K562 (cell line): ENCODE measurements at regions not wholly inside any gene's neighbourhood (a gene's known extent, or its start where the extent isn't known, plus 50 kb on each side); places are given as distances from the start of the nearest gene placed in this dataset.

ENCODE experiments used
- ATAC-seq: fragments of 200-7000 bp; cut with Tn5 transposase; 3 replicates; pipeline ENCODE4 v1.9.1; 2020; ENCODE audit warnings: moderate library complexity
- BruUV-seq: library from RNA; stranded (reverse); fragments of 400-500 nt; replicated peaks from 2 replicates; lab custom pipeline; 2021; lab: Mats Ljungman, UMichigan
- CTCF ChIA-PET: fragments of 300-600 bp; formaldehyde crosslinking; extraction: SDS; loops from one replicate; lab custom pipeline; 2021; ENCODE audit warnings: low intra/inter-chr PET ratio; lab: Yijun Ruan, JAX
- POLR2A ChIA-PET: fragments of 300-600, 350-650 bp; sonication (Branson Sonifier 250); formaldehyde crosslinking; extraction: SDS; loops from one replicate; lab custom pipeline; 2021; ENCODE audit warnings: antibody characterized with exemption, inconsistent platforms; lab: Yijun Ruan, JAX
- DNase-seq, 4 experiments: peaks; one replicate each; pipeline versions ENCODE4 v3.0.0 to v3.0.0-alpha.2; 2011 to 2018; ENCODE audit warnings: low spot score in 3 of 4, mixed read lengths in 3 of 4; ENCODE audit errors: extremely low read depth in 1 of 4
- FAIRE-seq: peaks from 2 replicates; lab custom pipeline; 2011; peaks lifted over from hg19 to GRCh38; lab: Jason Lieb, UNC
- H2AFZ ChIP-seq: 2 replicates; pipeline ENCODE4 v1.6.0; 2011; ENCODE audit warnings: low read depth, low read length, control low read depth, inconsistent platforms
- H3K27ac ChIP-seq: fragments of 200-600 bp; 3 replicates; pipeline ENCODE4 v1.8.0; 2011; ENCODE audit warnings: low read depth, mild to moderate bottlenecking, control low read depth, inconsistent platforms, low read length, moderate library complexity, mixed read lengths; ENCODE audit errors: extremely low read depth
- H3K27me3 ChIP-seq, 2 experiments: fragments of 300-600 bp in 1 of 2; 2 replicates in 1 of 2; 3 replicates in 1 of 2; pipeline versions ENCODE4 v1.6.0 to v1.8.0; 2011; ENCODE audit warnings: inconsistent platforms in 2 of 2, low read length in 2 of 2, mild to moderate bottlenecking in 1 of 2, mixed read lengths in 1 of 2, moderate library complexity in 1 of 2; ENCODE audit not compliant: control insufficient read depth in 2 of 2, insufficient read depth in 2 of 2
- H3K36me3 ChIP-seq: fragments of 300-600 bp; 3 replicates; pipeline ENCODE4 v1.8.0; 2011; ENCODE audit warnings: mild to moderate bottlenecking, low read length, inconsistent platforms; ENCODE audit not compliant: control insufficient read depth, insufficient read depth
- H3K4me1 ChIP-seq, 2 experiments: fragments of 200-600 bp in 1 of 2; replicated peaks in 1 of 2; 2 replicates in 1 of 2; 3 replicates in 1 of 2; pipeline versions ENCODE4 v1.5.1 to v1.8.0; 2011; ENCODE audit warnings: inconsistent platforms in 2 of 2, low read length in 2 of 2, mild to moderate bottlenecking in 1 of 2, mixed read lengths in 1 of 2, moderate library complexity in 1 of 2; ENCODE audit not compliant: control insufficient read depth in 2 of 2, insufficient read depth in 2 of 2
- H3K4me2 ChIP-seq: 2 replicates; pipeline ENCODE4 v1.6.1; 2011; ENCODE audit warnings: low read length, control low read depth, inconsistent platforms, mixed read lengths; ENCODE audit not compliant: insufficient read depth
- H3K4me3 ChIP-seq: fragments of 200-600 bp; sonication (generic), shearing (Covaris generic); 2 replicates; pipeline ENCODE4 v1.5.1; 2016; ENCODE audit warnings: control low read depth, inconsistent platforms
- H3K79me2 ChIP-seq: fragments of 200-600 bp; 3 replicates; pipeline ENCODE4 v1.8.0; 2011; ENCODE audit warnings: low read length, inconsistent platforms; ENCODE audit not compliant: control insufficient read depth, insufficient read depth
- H3K9ac ChIP-seq, 2 experiments: 2 replicates each; pipeline versions ENCODE4 v1.6.0 to v1.6.1; 2011; ENCODE audit warnings: low read depth in 2 of 2, low read length in 2 of 2, control low read depth in 1 of 2, inconsistent platforms in 1 of 2, mild to moderate bottlenecking in 1 of 2, mixed read lengths in 1 of 2; ENCODE audit not compliant: insufficient read depth in 1 of 2
- H3K9me1 ChIP-seq: one replicate; pipeline ENCODE4 v1.6.0; 2011; ENCODE audit warnings: inconsistent platforms, mild to moderate bottlenecking, low read length, moderate library complexity; ENCODE audit not compliant: control insufficient read depth, insufficient read depth
- H3K9me3 ChIP-seq: replicated peaks from 2 replicates; pipeline ENCODE4 v1.5.1; 2011; ENCODE audit warnings: low read depth, low read length, inconsistent platforms; ENCODE audit not compliant: control insufficient read depth, insufficient read depth
- H4K20me1 ChIP-seq: replicated peaks from 2 replicates; pipeline ENCODE4 v1.6.1; 2011; ENCODE audit warnings: low read length, inconsistent platforms, mixed read lengths; ENCODE audit not compliant: control insufficient read depth, insufficient read depth
- MEF2D ChIP-seq: conservative IDR thresholded peaks from 2 replicates; pipeline ENCODE4 v1.6.1; 2016; ENCODE audit warnings: low read depth, missing genetic modification characterization, missing compliant biosample characterization
- NFXL1 ChIP-seq: fragments of 450-650 bp; formaldehyde crosslinking; IDR thresholded peaks from 2 replicates; pipeline ENCODE4 v1.4.0; 2021; ENCODE audit warnings: mild to moderate bottlenecking
- RAD21 ChIP-seq, 2 experiments: fragments of 250-450 bp in 1 of 2; fragments of 450-650 bp in 1 of 2; sonication (Bioruptor Pico) in 1 of 2; formaldehyde crosslinking in 1 of 2; IDR thresholded peaks in 1 of 2; conservative IDR thresholded peaks in 1 of 2; 2 replicates each; pipeline versions ENCODE4 v1.4.0 to v1.8.0; 2020 to 2022; ENCODE audit warnings: mild to moderate bottlenecking in 2 of 2, moderate library complexity in 1 of 2
- RAD51 ChIP-seq: fragments of 450-650 bp; IDR thresholded peaks from 2 replicates; pipeline ENCODE4 v1.7.1; 2016; ENCODE audit warnings: low read depth, mild to moderate bottlenecking, borderline replicate concordance
- ZNF354B ChIP-seq: fragments of 250-450 bp; sonication (Bioruptor Pico); IDR thresholded peaks from 2 replicates; pipeline ENCODE4 v1.4.0; 2020
- WGBS: fragments of 100-300 bp; shearing (Covaris generic); methylation state at CpG from one replicate; pipeline ENCODE4 v1.1.6; 2016; ENCODE audit warnings: low coverage, mixed read lengths; ENCODE audit not compliant: insufficient coverage; ENCODE audit errors: missing lambda C conversion rate; 5-methylcytosine and 5-hydroxymethylcytosine counted together
- in situ Hi-C: fragments of 300-500 bp; cut with MboI; formaldehyde crosslinking; loops from 4 replicates; pipeline ENCODE4 v1.15.0; 2018; ENCODE audit warnings: inconsistent platforms, mixed read lengths
- intact Hi-C: fragments of 100-400 bp; cut with micrococcal nuclease; formaldehyde crosslinking; loops from 2 replicates; pipeline ENCODE4 v1.14.2; 2022
- TF ChIP-seq, protein P1 (sequence below), 2 experiments: fragments of 150-350 bp in 1 of 2; IDR thresholded peaks; 2 replicates each; pipeline ENCODE4 v1.6.1; 2012 to 2016; ENCODE audit warnings: low read depth in 2 of 2, low read length in 2 of 2, mild to moderate bottlenecking in 1 of 2, moderate library complexity in 1 of 2

DNA sequence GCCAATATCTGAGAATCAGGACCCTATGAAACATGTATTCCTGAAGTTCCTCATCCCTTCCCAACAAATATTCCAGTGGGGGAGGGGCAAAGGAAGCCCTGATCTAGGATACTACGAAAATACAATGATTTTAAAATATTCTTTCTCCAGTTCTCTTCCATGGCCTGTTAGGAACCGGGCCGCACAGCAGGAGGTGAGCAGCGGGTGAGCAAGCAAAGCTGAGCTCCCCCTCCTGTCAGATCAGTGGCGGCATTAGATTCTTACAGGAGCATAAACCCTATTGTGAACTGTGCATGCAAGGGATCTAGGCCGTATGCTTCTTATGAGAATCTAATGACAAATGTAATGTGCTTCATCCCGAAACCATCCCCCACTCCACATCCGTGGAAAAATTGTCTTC lies 370.8 kb downstream of the WDR11 start (continued):
- no peak for TF ChIP-seq RAD21 (CRISPR knock-in tag; conservative IDR thresholded peaks at IDR 0.05 in 1 of 2, IDR thresholded peaks at IDR 0.05 in 1 of 2)

DNA sequence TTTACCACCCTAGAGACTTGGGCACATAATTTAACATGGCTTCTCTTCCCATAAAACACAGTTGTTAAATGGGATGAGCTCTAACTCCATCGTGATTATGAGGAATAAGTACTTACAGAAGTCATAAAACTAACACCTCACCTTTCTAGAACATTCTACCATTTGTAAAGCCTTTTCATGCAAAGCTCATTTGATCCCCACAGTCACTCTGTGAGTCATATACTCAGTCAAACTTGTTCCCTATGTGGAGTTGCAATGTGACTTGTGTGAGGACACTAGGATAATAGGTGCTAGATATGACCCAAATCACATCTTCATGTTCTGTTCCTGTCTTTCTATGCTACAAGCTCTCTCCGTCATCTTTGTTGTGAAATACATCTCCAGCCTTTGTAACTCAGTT lies 371.7 kb downstream of the WDR11 start:
- CTCF ChIA-PET: no interaction called here
- TF ChIP-seq, protein P1, sequence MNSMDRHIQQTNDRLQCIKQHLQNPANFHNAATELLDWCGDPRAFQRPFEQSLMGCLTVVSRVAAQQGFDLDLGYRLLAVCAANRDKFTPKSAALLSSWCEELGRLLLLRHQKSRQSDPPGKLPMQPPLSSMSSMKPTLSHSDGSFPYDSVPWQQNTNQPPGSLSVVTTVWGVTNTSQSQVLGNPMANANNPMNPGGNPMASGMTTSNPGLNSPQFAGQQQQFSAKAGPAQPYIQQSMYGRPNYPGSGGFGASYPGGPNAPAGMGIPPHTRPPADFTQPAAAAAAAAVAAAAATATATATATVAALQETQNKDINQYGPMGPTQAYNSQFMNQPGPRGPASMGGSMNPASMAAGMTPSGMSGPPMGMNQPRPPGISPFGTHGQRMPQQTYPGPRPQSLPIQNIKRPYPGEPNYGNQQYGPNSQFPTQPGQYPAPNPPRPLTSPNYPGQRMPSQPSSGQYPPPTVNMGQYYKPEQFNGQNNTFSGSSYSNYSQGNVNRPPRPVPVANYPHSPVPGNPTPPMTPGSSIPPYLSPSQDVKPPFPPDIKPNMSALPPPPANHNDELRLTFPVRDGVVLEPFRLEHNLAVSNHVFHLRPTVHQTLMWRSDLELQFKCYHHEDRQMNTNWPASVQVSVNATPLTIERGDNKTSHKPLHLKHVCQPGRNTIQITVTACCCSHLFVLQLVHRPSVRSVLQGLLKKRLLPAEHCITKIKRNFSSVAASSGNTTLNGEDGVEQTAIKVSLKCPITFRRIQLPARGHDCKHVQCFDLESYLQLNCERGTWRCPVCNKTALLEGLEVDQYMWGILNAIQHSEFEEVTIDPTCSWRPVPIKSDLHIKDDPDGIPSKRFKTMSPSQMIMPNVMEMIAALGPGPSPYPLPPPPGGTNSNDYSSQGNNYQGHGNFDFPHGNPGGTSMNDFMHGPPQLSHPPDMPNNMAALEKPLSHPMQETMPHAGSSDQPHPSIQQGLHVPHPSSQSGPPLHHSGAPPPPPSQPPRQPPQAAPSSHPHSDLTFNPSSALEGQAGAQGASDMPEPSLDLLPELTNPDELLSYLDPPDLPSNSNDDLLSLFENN (IDR thresholded peaks at IDR 0.05; ENCODE audit: low read depth in 2 of 2, low read length in 2 of 2): no peak
- TF ChIP-seq MEF2D (tag): no peak
- no peak for TF ChIP-seq ZNF354B (CRISPR knock-in tag)
- no peak for TF ChIP-seq NFXL1 (CRISPR knock-in tag)
- TF ChIP-seq RAD51: no peak
- Histone ChIP-seq H3K79me2 (no peaks in the 10 kb centered on the region), H3K9me3 (no peaks in the 10 kb centered on the region), H3K4me2 (no peak overlapping the region), H3K27me3 (no peaks in the 10 kb centered on the region), H3K36me3 (no peaks in the 10 kb centered on the region), H3K4me3 (no peak overlapping the region), H3K9ac (no peak overlapping the region), H3K9me1 (no peaks in the 10 kb centered on the region), H3K4me1 (no peaks in the 10 kb centered on the region), H4K20me1 (no peaks in the 10 kb centered on the region), H3K27ac (no peak overlapping the region), H2AFZ (no peak overlapping the region)
- intact Hi-C loops (no loop called here), in situ Hi-C loops (no loop called here)
- WGBS: 0% methylated on average over 2 of the region's 2 CpGs
- no peak for DNase-seq
- FAIRE-seq: no peak
- POLR2A ChIA-PET: interaction anchor here (0.5 kb wide), 1 partner anchor 69 kb away, joined by 3 read pairs; no protein-coding TSS in a partner anchor
- no peak for ATAC-seq
- no TSS peak for BruUV-seq
